H1 (cell line): ENCODE measurements at regions not wholly inside any gene's neighbourhood (a gene's known extent, or its start where the extent isn't known, plus 50 kb on each side); places are given as distances from the start of the nearest gene placed in this dataset.

Source experiments
- CTCF ChIA-PET: fragments of 300-600 bp; sonication (Branson Sonifier 250); formaldehyde crosslinking; loops from one replicate; lab custom pipeline; 2021; ENCODE audit not compliant: partially characterized antibody; lab: Charles Lee
- POLR2A ChIA-PET: fragments of 300-600 bp; sonication (Branson Sonifier 250); formaldehyde crosslinking; loops from one replicate; lab custom pipeline; 2021; ENCODE audit warnings: inconsistent platforms; ENCODE audit not compliant: partially characterized antibody; lab: Charles Lee
- DNase-seq, 2 experiments: peaks; one replicate each; pipeline versions ENCODE4 v3.0.0 to v3.0.0-alpha.2; 2010 to 2022; ENCODE audit warnings: low spot score in 2 of 2, low read depth in 1 of 2, mixed read lengths in 1 of 2
- FAIRE-seq: peaks from 2 replicates; lab custom pipeline; 2011; peaks lifted over from hg19 to GRCh38; lab: Jason Lieb, UNC
- H2AFZ ChIP-seq: 2 replicates; pipeline ENCODE4 v1.8.1; 2012; ENCODE audit warnings: low read length, inconsistent platforms
- H2AK5ac ChIP-seq: 2 replicates; pipeline ENCODE4 v1.6.1; 2013; ENCODE audit warnings: low read depth, low read length
- H2BK120ac ChIP-seq: replicated peaks from 2 replicates; pipeline ENCODE3; 2013; ENCODE audit warnings: low read depth, low read length, inconsistent platforms
- H2BK12ac ChIP-seq: 2 replicates; pipeline ENCODE4 v1.6.1; 2013; ENCODE audit warnings: low read depth, low read length
- H2BK15ac ChIP-seq: 2 replicates; pipeline ENCODE4 v1.6.1; 2013; ENCODE audit warnings: low read length
- H2BK20ac ChIP-seq: 2 replicates; pipeline ENCODE4 v1.6.1; 2013; ENCODE audit warnings: low read length
- H2BK5ac ChIP-seq: 2 replicates; pipeline ENCODE4 v1.6.1; 2013; ENCODE audit warnings: low read depth, low read length
- H3K14ac ChIP-seq: 2 replicates; pipeline ENCODE4 v1.6.1; 2013; ENCODE audit warnings: inconsistent platforms; ENCODE audit not compliant: insufficient read length
- H3K18ac ChIP-seq: 2 replicates; pipeline ENCODE4 v1.6.1; 2013; ENCODE audit warnings: low read length; ENCODE audit errors: extremely low read depth
- H3K23ac ChIP-seq: 2 replicates; pipeline ENCODE4 v1.6.1; 2013; ENCODE audit warnings: inconsistent platforms; ENCODE audit not compliant: insufficient read length
- H3K23me2 ChIP-seq: 2 replicates; pipeline ENCODE4 v1.6.1; 2013; ENCODE audit warnings: low read depth, low read length
- H3K27ac ChIP-seq: 2 replicates; pipeline ENCODE4 v1.6.1; 2011; ENCODE audit warnings: low read depth, low read length, inconsistent platforms
- H3K27me3 ChIP-seq, 4 experiments: replicated peaks in 1 of 4; 1 replicate in 1 of 4; 2 replicates in 3 of 4; pipeline versions ENCODE4 v1.6.1 to v1.8.1; 2011 to 2013; ENCODE audit warnings: low read length in 3 of 4, mild to moderate bottlenecking in 3 of 4, inconsistent platforms in 2 of 4, mixed read lengths in 2 of 4, moderate library complexity in 1 of 4; ENCODE audit not compliant: control insufficient read depth in 3 of 4, insufficient read depth in 3 of 4; ENCODE audit errors: extremely low read depth in 1 of 4
- H3K36me3 ChIP-seq, 4 experiments: 2 replicates each; pipeline versions ENCODE4 v1.6.1 to v1.8.1; 2011 to 2013; ENCODE audit warnings: mild to moderate bottlenecking in 4 of 4, low read length in 3 of 4, moderate library complexity in 2 of 4, control low read depth in 1 of 4, inconsistent platforms in 1 of 4; ENCODE audit not compliant: insufficient read depth in 4 of 4, control insufficient read depth in 2 of 4
- H3K4ac ChIP-seq: replicated peaks from 2 replicates; pipeline ENCODE3; 2013; ENCODE audit warnings: low read length, low read depth, mixed read lengths, inconsistent platforms; ENCODE audit not compliant: insufficient read length
- H3K4me1 ChIP-seq, 4 experiments: replicated peaks in 1 of 4; 1 replicate in 1 of 4; 2 replicates in 3 of 4; pipeline versions ENCODE4 v1.6.1 to v1.8.1; 2011 to 2013; ENCODE audit warnings: low read length in 3 of 4, inconsistent platforms in 2 of 4, mixed read lengths in 1 of 4; ENCODE audit not compliant: insufficient read depth in 4 of 4, control insufficient read depth in 3 of 4
- H3K4me2 ChIP-seq, 2 experiments: 2 replicates each; pipeline versions ENCODE4 v1.6.1 to v1.8.1; 2011 to 2013; ENCODE audit warnings: low read depth in 2 of 2, low read length in 2 of 2, control low read depth in 1 of 2, inconsistent platforms in 1 of 2, mild to moderate bottlenecking in 1 of 2; ENCODE audit not compliant: insufficient read depth in 1 of 2
- H3K4me3 ChIP-seq, 4 experiments: fragments of 200-600, 300-600 bp in 1 of 4; sonication (generic), shearing (Covaris generic), sonication (Bioruptor Twin) in 1 of 4; 2 replicates each; pipeline versions ENCODE4 v1.5.1 to v1.8.1; 2011 to 2016; ENCODE audit warnings: low read length in 4 of 4, low read depth in 3 of 4, control low read depth in 2 of 4, inconsistent platforms in 2 of 4, mild to moderate bottlenecking in 2 of 4, mixed read lengths in 1 of 4, moderate library complexity in 1 of 4; ENCODE audit not compliant: insufficient read depth in 2 of 4; ENCODE audit errors: extremely low read depth in 1 of 4
- H3K56ac ChIP-seq: replicated peaks from 2 replicates; pipeline ENCODE3; 2013; ENCODE audit warnings: low read depth, mild to moderate bottlenecking, mixed read lengths, low read length, inconsistent platforms; ENCODE audit not compliant: insufficient read length
- H3K79me1 ChIP-seq: 2 replicates; pipeline ENCODE4 v1.6.1; 2013; ENCODE audit warnings: low read depth, low read length, control low read depth
- H3K79me2 ChIP-seq, 2 experiments: 2 replicates each; pipeline versions ENCODE4 v1.6.1 to v1.8.1; 2012 to 2013; ENCODE audit warnings: low read length in 2 of 2, mild to moderate bottlenecking in 2 of 2, inconsistent platforms in 1 of 2; ENCODE audit not compliant: insufficient read depth in 2 of 2, control insufficient read depth in 1 of 2
- H3K9ac ChIP-seq, 4 experiments: replicated peaks in 1 of 4; 1 replicate in 1 of 4; 2 replicates in 3 of 4; pipeline versions ENCODE4 v1.6.1 to v1.8.1; 2011 to 2013; ENCODE audit warnings: low read depth in 3 of 4, low read length in 3 of 4, control low read depth in 2 of 4, mild to moderate bottlenecking in 2 of 4, moderate library complexity in 2 of 4, inconsistent platforms in 1 of 4; ENCODE audit errors: extremely low read depth in 1 of 4
- H3K9me3 ChIP-seq, 2 experiments: 2 replicates each; pipeline versions ENCODE4 v1.6.1 to v1.8.1; 2012 to 2013; ENCODE audit warnings: mild to moderate bottlenecking in 2 of 2, moderate library complexity in 2 of 2, control low read depth in 1 of 2, inconsistent platforms in 1 of 2, low read depth in 1 of 2, low read length in 1 of 2, mixed read lengths in 1 of 2; ENCODE audit not compliant: insufficient read depth in 2 of 2
- H4K20me1 ChIP-seq, 2 experiments: replicated peaks in 1 of 2; 2 replicates each; pipeline versions ENCODE3 to v1.8.1; 2011 to 2013; ENCODE audit warnings: inconsistent platforms in 2 of 2, low read length in 2 of 2, mild to moderate bottlenecking in 1 of 2; ENCODE audit not compliant: insufficient read depth in 2 of 2, control insufficient read depth in 1 of 2
- H4K5ac ChIP-seq: 2 replicates; pipeline ENCODE4 v1.6.1; 2013; ENCODE audit warnings: low read length, low read depth, mixed read lengths, inconsistent platforms; ENCODE audit not compliant: insufficient read length
- H4K8ac ChIP-seq: 2 replicates; pipeline ENCODE4 v1.8.0; 2013; ENCODE audit warnings: mild to moderate bottlenecking, moderate library complexity, low read length, inconsistent platforms; ENCODE audit not compliant: insufficient read depth; ENCODE audit errors: extremely low read depth
- H4K91ac ChIP-seq: replicated peaks from 2 replicates; pipeline ENCODE3; 2013; ENCODE audit warnings: low read length, mixed read lengths, inconsistent platforms; ENCODE audit not compliant: insufficient read length
- E2F6 ChIP-seq: IDR thresholded peaks from 2 replicates; pipeline ENCODE4 v1.6.1; 2012; ENCODE audit warnings: inconsistent platforms
- EP300 ChIP-seq, 2 experiments: IDR thresholded peaks; 1 replicate in 1 of 2; 2 replicates in 1 of 2; pipeline ENCODE4 v1.6.1; 2011 to 2012; ENCODE audit warnings: low read depth in 2 of 2, low read length in 2 of 2, mild to moderate bottlenecking in 2 of 2, borderline replicate concordance in 1 of 2, inconsistent platforms in 1 of 2, moderate library complexity in 1 of 2
- JUN ChIP-seq: IDR thresholded peaks from 2 replicates; pipeline ENCODE4 v1.6.1; 2011; ENCODE audit warnings: low read depth, mild to moderate bottlenecking, improper control_type of control experiment, low read length
- JUND ChIP-seq: IDR thresholded peaks from 2 replicates; pipeline ENCODE4 v1.6.1; 2011; ENCODE audit warnings: mild to moderate bottlenecking, improper control_type of control experiment, low read length
- NRF1 ChIP-seq: IDR thresholded peaks from 2 replicates; pipeline ENCODE4 v1.6.1; 2011; ENCODE audit warnings: mild to moderate bottlenecking, low read depth, low read length, improper control_type of control experiment
- PHF8 ChIP-seq: fragments of 200-600 bp; sonication (generic); conservative IDR thresholded peaks from 2 replicates; pipeline ENCODE4 v1.7.1; 2012; ENCODE audit warnings: low read depth, mild to moderate bottlenecking, inconsistent platforms, low read length, moderate library complexity
- RBBP5 ChIP-seq: IDR thresholded peaks from 2 replicates; pipeline ENCODE4 v1.7.1; 2012; ENCODE audit warnings: low read depth, mild to moderate bottlenecking, inconsistent platforms, low read length, moderate library complexity, borderline replicate concordance
- RNF2 ChIP-seq: fragments of 200-900, 300-1000 bp; sonication (generic); IDR thresholded peaks from 2 replicates; pipeline ENCODE4 v1.7.1; 2016; ENCODE audit warnings: borderline replicate concordance, low read depth, mild to moderate bottlenecking, antibody characterized with exemption, low read length; ENCODE audit not compliant: poor library complexity, severe bottlenecking; ENCODE audit errors: missing control alignments
- TBP ChIP-seq: IDR thresholded peaks from 2 replicates; pipeline ENCODE4 v1.6.1; 2011; ENCODE audit warnings: low read depth, low read length, improper control_type of control experiment
- ZNF274 ChIP-seq: IDR thresholded peaks from 2 replicates; pipeline ENCODE4 v1.7.0; 2012; ENCODE audit warnings: low read length, borderline replicate concordance; ENCODE audit errors: extremely low read depth
- WGBS, 2 experiments: shearing (Covaris generic) in 1 of 2; methylation state at CpG; one replicate each; pipeline versions ENCODE4 v1.1.6 to v1.1.7; 2013 to 2015; ENCODE audit warnings: low lambda C conversion rate in 2 of 2, mixed read lengths in 2 of 2, inconsistent platforms in 1 of 2, low coverage in 1 of 2, missing lambda C conversion rate in 1 of 2; ENCODE audit not compliant: insufficient replicate concordance in 2 of 2, insufficient coverage in 1 of 2, insufficient read length in 1 of 2; ENCODE audit errors: extremely low coverage in 1 of 2, missing lambda C conversion rate in 1 of 2; 5-methylcytosine and 5-hydroxymethylcytosine counted together

- Histone ChIP-seq H3K9me3 (no peaks in the 10 kb centered on the region), H3K18ac (no peak overlapping the region), H3K4ac (no peak overlapping the region), H2BK5ac (no peak overlapping the region), H4K91ac (no peak overlapping the region), H4K20me1 (no peaks in the 10 kb centered on the region), H3K79me1 (no peaks in the 10 kb centered on the region), H3K56ac (no peak overlapping the region), H2AFZ (no peak overlapping the region), H3K27ac (no peak overlapping the region), H4K8ac (no peak overlapping the region), H2BK12ac (no peak overlapping the region), H3K4me1 (no peaks in the 10 kb centered on the region), H2AK5ac (no peak overlapping the region), H2BK15ac (no peak overlapping the region), H3K79me2 (no peaks in the 10 kb centered on the region), H3K36me3 (no peaks in the 10 kb centered on the region), H2BK120ac (no peak overlapping the region), H3K27me3 (no peaks in the 10 kb centered on the region), H2BK20ac (no peak overlapping the region), H3K23ac (no peak overlapping the region), H3K9ac (no peak overlapping the region), H3K4me3 (no peak overlapping the region), H3K23me2 (no peaks in the 10 kb centered on the region), H3K14ac (no peak overlapping the region), H3K4me2 (no peak overlapping the region), H4K5ac (no peak overlapping the region)
- DNase-seq = no peak
- WGBS, 2 experiments = 100% methylated on average over 2 of the region's 2 CpGs; no CpG with 5 or more reads in 1 of the 2 experiments
- FAIRE-seq = no peak
- ChIA-PET POLR2A (no interaction called here), CTCF (no interaction called here)
- no peak for TF ChIP-seq JUND
- TF ChIP-seq PHF8 = no peak
- no peak for TF ChIP-seq RNF2
- no peak for TF ChIP-seq EP300 (IDR thresholded peaks at IDR 0.05; ENCODE audit: borderline replicate concordance in 1 of 2, low read depth in 2 of 2, low read length in 2 of 2)
- no peak for TF ChIP-seq JUN
- TF ChIP-seq NRF1 = no peak
- TF ChIP-seq ZNF274 = no peak
- TF ChIP-seq E2F6 = no peak
- TF ChIP-seq RBBP5 = no peak
- TF ChIP-seq TBP = no peak
Measured at GRCh38 chrX:151815398-151815797, 80.9 kb downstream of the CNGA2 start.
